A673 (cell line): ENCODE measurements at regions not wholly inside any gene's neighbourhood (a gene's known extent, or its start where the extent isn't known, plus 50 kb on each side); places are given as distances from the start of the nearest gene placed in this dataset.

ENCODE experiments used
- CTCF ChIP-seq: fragments of 300-800, 200-600 bp; sonication (generic); conservative IDR thresholded peaks from 2 replicates; pipeline ENCODE4 v1.5.1; 2017; ENCODE audit warnings: low read depth, mild to moderate bottlenecking, antibody characterized with exemption, low read length, moderate library complexity, mixed read lengths
- EZH2 ChIP-seq: fragments of 200-600 bp; sonication (generic); IDR thresholded peaks from 2 replicates; pipeline ENCODE4 v1.6.1; 2017; ENCODE audit warnings: borderline replicate concordance, low read depth, mild to moderate bottlenecking, mixed read lengths, antibody characterized with exemption, low read length; ENCODE audit not compliant: poor library complexity, severe bottlenecking

GRCh38 chr13:23516702-23517101 lies 53.5 kb upstream of the TNFRSF19 start:
- TF ChIP-seq CTCF, result no peak
- TF ChIP-seq EZH2, result no peak
